ENCODE measurements at regions not wholly inside any gene's neighbourhood (a gene's known extent, or its start where the extent isn't known, plus 50 kb on each side); places are given as distances from the start of the nearest gene placed in this dataset.

- TF ChIP-seq CTCF (conservative IDR thresholded peaks at IDR 0.05; ENCODE audit: low read depth, low read length) (no peak), EZH2 (IDR thresholded peaks at IDR 0.05; ENCODE audit: borderline replicate concordance, low read depth, low read length, poor library complexity, severe bottlenecking) (no peak)
Observed at GRCh38 chrX:25941087-25941486, 197.1 kb upstream of the MAGEB18 start.
